Loucy (cell line): ENCODE measurements at regions not wholly inside any gene's neighbourhood (a gene's known extent, or its start where the extent isn't known, plus 50 kb on each side); places are given as distances from the start of the nearest gene placed in this dataset.

ENCODE experiments used
- H2AFZ ChIP-seq: fragments of 200-600 bp; sonication (generic); 2 replicates; pipeline ENCODE4 v1.6.0; 2016; ENCODE audit warnings: antibody characterized with exemption, mild to moderate bottlenecking, low read length, moderate library complexity
- H3F3A ChIP-seq: fragments of 200-600 bp; 2 replicates; pipeline ENCODE4 v1.6.0; 2016; ENCODE audit warnings: antibody characterized with exemption, low read depth, mild to moderate bottlenecking
- H3K27me3 ChIP-seq: fragments of 200-600 bp; sonication (generic); 2 replicates; pipeline ENCODE4 v1.6.1; 2014; ENCODE audit warnings: low read length, mild to moderate bottlenecking; ENCODE audit not compliant: insufficient read depth, poor library complexity, severe bottlenecking
- H3K36me3 ChIP-seq: fragments of 200-600 bp; sonication (generic); 2 replicates; pipeline ENCODE4 v1.6.1; 2016; ENCODE audit warnings: low read length; ENCODE audit not compliant: insufficient read depth
- H3K4me1 ChIP-seq: fragments of 200-600 bp; sonication (generic); 2 replicates; pipeline ENCODE4 v1.5.1; 2014; ENCODE audit warnings: low read length, mild to moderate bottlenecking; ENCODE audit not compliant: insufficient read depth, poor library complexity, severe bottlenecking
- H3K4me2 ChIP-seq: fragments of 200-600 bp; sonication (generic); 2 replicates; pipeline ENCODE4 v1.6.0; 2014; ENCODE audit warnings: antibody characterized with exemption, low read length, low read depth, mild to moderate bottlenecking; ENCODE audit not compliant: poor library complexity, severe bottlenecking
- H3K4me3 ChIP-seq: fragments of 200-600 bp; sonication (generic); 2 replicates; pipeline ENCODE4 v1.5.1; 2014; ENCODE audit warnings: low read length, mild to moderate bottlenecking, mixed read lengths; ENCODE audit not compliant: poor library complexity, severe bottlenecking
- H3K79me2 ChIP-seq: fragments of 200-600 bp; sonication (generic); 2 replicates; pipeline ENCODE4 v1.6.1; 2014; ENCODE audit warnings: low read length; ENCODE audit not compliant: insufficient read depth
- H3K9ac ChIP-seq: fragments of 200-600 bp; sonication (generic); 2 replicates; pipeline ENCODE4 v1.6.0; 2014; ENCODE audit warnings: mild to moderate bottlenecking, low read depth, low read length, moderate library complexity; ENCODE audit not compliant: poor library complexity, severe bottlenecking
- H3K9me2 ChIP-seq: fragments of 200-600 bp; sonication (generic); replicated peaks from 2 replicates; pipeline ENCODE4 v1.6.1; 2016; ENCODE audit warnings: low read depth, low read length, mixed read lengths
- H3K9me3 ChIP-seq: fragments of 200-600 bp; sonication (generic); 2 replicates; pipeline ENCODE4 v1.6.1; 2014; ENCODE audit warnings: mild to moderate bottlenecking, antibody characterized with exemption, low read length, low read depth; ENCODE audit not compliant: insufficient read depth
- H4K20me1 ChIP-seq: fragments of 200-600 bp; sonication (generic); 2 replicates; pipeline ENCODE4 v1.6.0; 2014; ENCODE audit warnings: antibody characterized with exemption, low read length, mild to moderate bottlenecking; ENCODE audit not compliant: insufficient read depth, poor library complexity, severe bottlenecking
- CTCF ChIP-seq: fragments of 200-600 bp; sonication (generic); conservative IDR thresholded peaks from 2 replicates; pipeline ENCODE4 v1.5.1; 2014; ENCODE audit warnings: mild to moderate bottlenecking, antibody characterized with exemption, low read length
- EZH2phosphoT487 ChIP-seq: fragments of 200-600 bp; IDR thresholded peaks from 2 replicates; pipeline ENCODE4 v1.6.1; 2018; ENCODE audit warnings: antibody characterized with exemption, mild to moderate bottlenecking, moderate library complexity, borderline replicate concordance

GRCh38 chr7:153399554-153399940 is 640.0 kb downstream of the ACTR3B start:
- no peaks in the 10 kb centered on the region for H3K9me2 ChIP-seq
- H3K4me3 ChIP-seq: no peak overlapping the region
- H3K9ac ChIP-seq: no peak overlapping the region
- no peaks in the 10 kb centered on the region for H3K4me1 ChIP-seq
- H3K4me2 ChIP-seq: no peak overlapping the region
- H2AFZ ChIP-seq: no peak overlapping the region
- TF ChIP-seq EZH2phosphoT487: no peak
- no peak for TF ChIP-seq CTCF
- no peaks in the 10 kb centered on the region for H4K20me1 ChIP-seq
- H3K79me2 ChIP-seq: no peaks in the 10 kb centered on the region
- no peaks in the 10 kb centered on the region for H3F3A ChIP-seq
- no peaks in the 10 kb centered on the region for H3K9me3 ChIP-seq
- H3K36me3 ChIP-seq: no peaks in the 10 kb centered on the region
- no peaks in the 10 kb centered on the region for H3K27me3 ChIP-seq

- H4K20me1 ChIP-seq: no peaks in the 10 kb centered on the region
- H3K4me1 ChIP-seq: no peaks in the 10 kb centered on the region
- H3K9ac ChIP-seq: no peak overlapping the region
- no peaks in the 10 kb centered on the region for H3K36me3 ChIP-seq
- no peak overlapping the region for H3K4me3 ChIP-seq
- no peaks in the 10 kb centered on the region for H3F3A ChIP-seq
- H2AFZ ChIP-seq: no peak overlapping the region
- H3K9me2 ChIP-seq: no peaks in the 10 kb centered on the region
- no peak for TF ChIP-seq EZH2phosphoT487
- TF ChIP-seq CTCF: no peak
- no peak overlapping the region for H3K4me2 ChIP-seq
- no peaks in the 10 kb centered on the region for H3K79me2 ChIP-seq
- no peaks in the 10 kb centered on the region for H3K27me3 ChIP-seq
- H3K9me3 ChIP-seq: 0 out of 2 replicates have a peak, but pooled peaks cover 3% of the 10 kb centered on the region
Observed at GRCh38 chr7:153400735-153401593, 641.4 kb downstream of the ACTR3B start.

GRCh38 chr7:153401795-153402720 is 642.5 kb downstream of the ACTR3B start:
- no peaks in the 10 kb centered on the region for H4K20me1 ChIP-seq
- H2AFZ ChIP-seq: no peak overlapping the region
- H3K9ac ChIP-seq: no peak overlapping the region
- H3K36me3 ChIP-seq: no peaks in the 10 kb centered on the region
- H3K27me3 ChIP-seq: no peaks in the 10 kb centered on the region
- no peak overlapping the region for H3K4me3 ChIP-seq
- H3K4me1 ChIP-seq: no peaks in the 10 kb centered on the region
- TF ChIP-seq EZH2phosphoT487 (no peak), CTCF (no peak)
- H3K79me2 ChIP-seq: no peaks in the 10 kb centered on the region
- no peaks in the 10 kb centered on the region for H3K9me2 ChIP-seq
- H3F3A ChIP-seq: no peaks in the 10 kb centered on the region
- 0 out of 2 replicates have a peak, but pooled peaks cover 3% of the 10 kb centered on the region for H3K9me3 ChIP-seq
- no peak overlapping the region for H3K4me2 ChIP-seq
